ENCODE measurements at regions not wholly inside any gene's neighbourhood (a gene's known extent, or its start where the extent isn't known, plus 50 kb on each side); places are given as distances from the start of the nearest gene placed in this dataset.

- ChIA-PET POLR2A (no interaction called here), CTCF (no interaction called here)
- Mint-ChIP-seq H3K4me1 (no peaks in the 10 kb centered on the region), H3K9me3 (peaks cover 0 to 1% (median 0%) of the 10 kb centered on the region in 11 donors), H3K27me3 (peaks cover 0 to 7% (median 4%) of the 10 kb centered on the region in 5 donors), H3K27ac (no peak overlapping the region), H3K4me3 (no peak overlapping the region), H3K36me3 (peaks cover 0 to 3% (median 0%) of the 10 kb centered on the region in 5 donors)
- H3K9me3 ChIP-seq (ENCODE audit: control insufficient read depth in 2 of 3, low read length in 3 of 3), result no peaks in the 10 kb centered on the region
- no peak overlapping the region for H3K27ac ChIP-seq (ENCODE audit: low read depth, low read length)
- H3K36me3 ChIP-seq (ENCODE audit: control insufficient read depth in 2 of 3, insufficient read depth in 3 of 3, low read length in 3 of 3), result no peaks in the 10 kb centered on the region
- no peaks in the 10 kb centered on the region for H3K4me1 ChIP-seq (ENCODE audit: control insufficient read depth in 2 of 2, insufficient read depth in 2 of 2, low read length in 2 of 2)
- ATAC-seq (no peak), DNase-seq (no peak)
- H3K27me3 ChIP-seq (ENCODE audit: control insufficient read depth in 2 of 2, insufficient read depth in 2 of 2, low read length in 2 of 2), result no peaks in the 10 kb centered on the region
- H3K4me3 ChIP-seq (ENCODE audit: low read length), result no peak overlapping the region
- intact Hi-C loops (cut with micrococcal nuclease), result no loop called here
These were observed 55.1 kb upstream of the ZEB1 start for GRCh38 chr10:31263903-31264302.

GRCh38 chr10:31268444-31269303 is 50.3 kb upstream of the ZEB1 start:
- Histone ChIP-seq H3K4me1 (ENCODE audit: control insufficient read depth in 2 of 2, insufficient read depth in 2 of 2, low read length in 2 of 2) (no peaks in the 10 kb centered on the region), H3K27ac (ENCODE audit: low read depth, low read length) (no peak overlapping the region), H3K9me3 (ENCODE audit: control insufficient read depth in 2 of 3, low read length in 3 of 3) (no peaks in the 10 kb centered on the region), H3K4me3 (ENCODE audit: low read length) (no peak overlapping the region), H3K36me3 (ENCODE audit: control insufficient read depth in 2 of 3, insufficient read depth in 3 of 3, low read length in 3 of 3) (no peaks in the 10 kb centered on the region), H3K27me3 (ENCODE audit: control insufficient read depth in 2 of 2, insufficient read depth in 2 of 2, low read length in 2 of 2) (no peaks in the 10 kb centered on the region)
- no peaks in the 10 kb centered on the region for H3K4me1 Mint-ChIP-seq
- H3K36me3 Mint-ChIP-seq, result peaks cover 4 to 9% (median 5%) of the 10 kb centered on the region in 5 donors
- ATAC-seq (no peak), DNase-seq (no peak)
- POLR2A ChIA-PET, result no interaction called here
- no peak overlapping the region for H3K4me3 Mint-ChIP-seq
- intact Hi-C loops (cut with micrococcal nuclease), result no loop called here
- CTCF ChIA-PET, result no interaction called here
- H3K27ac Mint-ChIP-seq, result no peak overlapping the region
- H3K27me3 Mint-ChIP-seq, result peaks cover 0 to 10% (median 0%) of the 10 kb centered on the region in 5 donors
- H3K9me3 Mint-ChIP-seq, result peaks cover 0 to 20% (median 9%) of the 10 kb centered on the region in 11 donors
